Neural progenitor cell (in vitro differentiated cells): ENCODE measurements at regions not wholly inside any gene's neighbourhood (a gene's known extent, or its start where the extent isn't known, plus 50 kb on each side); places are given as distances from the start of the nearest gene placed in this dataset.

ENCODE experiments used
- DNase-seq: peaks from one replicate; pipeline ENCODE4 v3.0.0-alpha.2; 2016; ENCODE audit warnings: low spot score
- H2AFZ ChIP-seq: fragments of 200-600 bp; sonication (generic); replicated peaks from 2 replicates; pipeline ENCODE4 v1.6.1; 2016; ENCODE audit warnings: antibody characterized with exemption
- H3F3A ChIP-seq: fragments of 200-600 bp; sonication (generic); 2 replicates; pipeline ENCODE4 v1.6.1; 2016; ENCODE audit warnings: antibody characterized with exemption, low read depth
- H3K27ac ChIP-seq: fragments of 200-600 bp; sonication (generic); 2 replicates; pipeline ENCODE4 v1.5.1; 2016; ENCODE audit warnings: mild to moderate bottlenecking
- H3K27me3 ChIP-seq: fragments of 200-600 bp; sonication (generic); 2 replicates; pipeline ENCODE4 v1.6.1; 2016; ENCODE audit warnings: mild to moderate bottlenecking, moderate library complexity
- H3K36me3 ChIP-seq: fragments of 200-600 bp; sonication (generic); 2 replicates; pipeline ENCODE4 v1.5.1; 2016
- H3K4me1 ChIP-seq: fragments of 200-600 bp; sonication (generic); 2 replicates; pipeline ENCODE4 v1.6.1; 2016; ENCODE audit warnings: mixed run types
- H3K4me2 ChIP-seq: fragments of 200-600 bp; sonication (generic); 2 replicates; pipeline ENCODE4 v1.6.1; 2016
- H3K4me3 ChIP-seq: fragments of 200-600 bp; sonication (generic); 2 replicates; pipeline ENCODE4 v1.5.1; 2016
- H3K79me2 ChIP-seq: fragments of 200-600 bp; sonication (generic); 2 replicates; pipeline ENCODE4 v1.6.1; 2016; ENCODE audit warnings: low read depth
- H3K9ac ChIP-seq: fragments of 200-600 bp; sonication (generic); 2 replicates; pipeline ENCODE4 v1.6.1; 2016
- H3K9me3 ChIP-seq: fragments of 200-600 bp; sonication (generic); 2 replicates; pipeline ENCODE4 v1.5.1; 2016; ENCODE audit warnings: low read depth
- H4K20me1 ChIP-seq: fragments of 200-600 bp; sonication (generic); 2 replicates; pipeline ENCODE4 v1.6.1; 2016; ENCODE audit warnings: low read depth
- H3K27ac Mint-ChIP-seq: 3 replicates; pipeline ENCODE4 v1.8.0; 2021; ENCODE audit warnings: mixed read lengths
- H3K27me3 Mint-ChIP-seq: 2 replicates; pipeline ENCODE4 v1.8.0; 2022; ENCODE audit warnings: low read depth, mild to moderate bottlenecking, inconsistent platforms, moderate library complexity, mixed read lengths; ENCODE audit not compliant: insufficient read depth
- H3K36me3 Mint-ChIP-seq: 3 replicates; pipeline ENCODE4 v1.8.0; 2021; ENCODE audit warnings: mixed read lengths
- H3K4me1 Mint-ChIP-seq: 3 replicates; pipeline ENCODE4 v1.8.0; 2021; ENCODE audit warnings: mixed read lengths
- H3K4me3 Mint-ChIP-seq: 3 replicates; pipeline ENCODE4 v1.8.0; 2021; ENCODE audit warnings: mild to moderate bottlenecking, moderate library complexity, mixed read lengths
- H3K9me3 Mint-ChIP-seq: 3 replicates; pipeline ENCODE4 v1.8.0; 2020; ENCODE audit warnings: mixed read lengths
- CTCF ChIP-seq: fragments of 200-600 bp; sonication (generic); IDR thresholded peaks from 2 replicates; pipeline ENCODE4 v1.5.1; 2017; ENCODE audit warnings: antibody characterized with exemption, mild to moderate bottlenecking
- EZH2 ChIP-seq: fragments of 200-600 bp; sonication (generic); IDR thresholded peaks from 2 replicates; pipeline ENCODE4 v1.6.1; 2017; ENCODE audit warnings: antibody characterized with exemption, mild to moderate bottlenecking, moderate library complexity
- EZH2phosphoT487 ChIP-seq: fragments of 200-600 bp; sonication (generic); IDR thresholded peaks from 2 replicates; pipeline ENCODE4 v1.6.1; 2017; ENCODE audit warnings: antibody characterized with exemption

- TF ChIP-seq CTCF (no peak), EZH2phosphoT487 (no peak), EZH2 (no peak)
- peaks cover 6% of the 10 kb centered on the region for H3K4me1 Mint-ChIP-seq
- H3K27ac ChIP-seq = no peak overlapping the region
- H3K4me3 Mint-ChIP-seq = no peak overlapping the region
- H3K4me3 ChIP-seq = no peak overlapping the region
- H3K9me3 Mint-ChIP-seq = peaks cover 5% of the 10 kb centered on the region
- H3K36me3 ChIP-seq = no peaks in the 10 kb centered on the region
- H3K27ac Mint-ChIP-seq = no peak overlapping the region
- H3K9me3 ChIP-seq = no peaks in the 10 kb centered on the region
- H3K4me2 ChIP-seq = no peak overlapping the region
- H3K27me3 Mint-ChIP-seq = no peaks in the 10 kb centered on the region
- H3K36me3 Mint-ChIP-seq = peaks cover 1% of the 10 kb centered on the region
- H2AFZ ChIP-seq = no peak overlapping the region
- H3F3A ChIP-seq = no peaks in the 10 kb centered on the region
- H4K20me1 ChIP-seq = no peaks in the 10 kb centered on the region
- no peak for DNase-seq
- peaks cover 8% of the 10 kb centered on the region for H3K4me1 ChIP-seq
- no peak overlapping the region for H3K9ac ChIP-seq
- no peaks in the 10 kb centered on the region for H3K27me3 ChIP-seq
- no peaks in the 10 kb centered on the region for H3K79me2 ChIP-seq
Measured at GRCh38 chr5:39843767-39844166, 419.0 kb upstream of the DAB2 start.

GRCh38 chr5:39835371-39835770 is 410.6 kb upstream of the DAB2 start:
- Histone ChIP-seq H3K27ac (no peak overlapping the region), H4K20me1 (no peaks in the 10 kb centered on the region), H3K79me2 (no peaks in the 10 kb centered on the region), H3K4me2 (no peak overlapping the region), H3K4me1 (no peaks in the 10 kb centered on the region), H3K27me3 (no peaks in the 10 kb centered on the region), H3K9ac (no peak overlapping the region), H2AFZ (no peak overlapping the region), H3F3A (no peaks in the 10 kb centered on the region), H3K36me3 (no peaks in the 10 kb centered on the region), H3K9me3 (no peaks in the 10 kb centered on the region), H3K4me3 (no peak overlapping the region)
- H3K36me3 Mint-ChIP-seq = peaks cover 2% of the 10 kb centered on the region
- H3K27ac Mint-ChIP-seq = no peak overlapping the region
- no peak overlapping the region for H3K4me3 Mint-ChIP-seq
- TF ChIP-seq CTCF (no peak), EZH2phosphoT487 (no peak), EZH2 (no peak)
- DNase-seq = no peak
- peaks cover 8% of the 10 kb centered on the region for H3K9me3 Mint-ChIP-seq
- no peaks in the 10 kb centered on the region for H3K4me1 Mint-ChIP-seq
- no peaks in the 10 kb centered on the region for H3K27me3 Mint-ChIP-seq

GRCh38 chr5:39829441-39829840 is 404.7 kb upstream of the DAB2 start:
- Mint-ChIP-seq H3K36me3 (no peaks in the 10 kb centered on the region), H3K9me3 (no peaks in the 10 kb centered on the region), H3K4me3 (no peak overlapping the region), H3K27ac (no peak overlapping the region), H3K27me3 (no peaks in the 10 kb centered on the region), H3K4me1 (no peaks in the 10 kb centered on the region)
- H3F3A ChIP-seq = no peaks in the 10 kb centered on the region
- H3K36me3 ChIP-seq = no peaks in the 10 kb centered on the region
- TF ChIP-seq EZH2phosphoT487 (no peak), EZH2 (no peak), CTCF (no peak)
- no peaks in the 10 kb centered on the region for H3K27me3 ChIP-seq
- no peak for DNase-seq
- no peaks in the 10 kb centered on the region for H4K20me1 ChIP-seq
- H3K4me3 ChIP-seq = no peak overlapping the region
- H3K79me2 ChIP-seq = no peaks in the 10 kb centered on the region
- no peak overlapping the region for H3K4me2 ChIP-seq
- no peaks in the 10 kb centered on the region for H3K9me3 ChIP-seq
- H2AFZ ChIP-seq = no peak overlapping the region
- no peaks in the 10 kb centered on the region for H3K4me1 ChIP-seq
- no peak overlapping the region for H3K27ac ChIP-seq
- no peak overlapping the region for H3K9ac ChIP-seq

GRCh38 chr5:39826051-39826450 is 401.3 kb upstream of the DAB2 start:
- Mint-ChIP-seq H3K9me3 (no peaks in the 10 kb centered on the region), H3K27ac (no peak overlapping the region), H3K27me3 (no peaks in the 10 kb centered on the region), H3K4me1 (no peaks in the 10 kb centered on the region), H3K4me3 (no peak overlapping the region), H3K36me3 (no peaks in the 10 kb centered on the region)
- no peak overlapping the region for H2AFZ ChIP-seq
- no peak overlapping the region for H3K27ac ChIP-seq
- H3K4me3 ChIP-seq = no peak overlapping the region
- no peaks in the 10 kb centered on the region for H3K4me1 ChIP-seq
- H3K79me2 ChIP-seq = no peaks in the 10 kb centered on the region
- no peaks in the 10 kb centered on the region for H3K27me3 ChIP-seq
- TF ChIP-seq EZH2 (no peak), EZH2phosphoT487 (no peak), CTCF (no peak)
- H3F3A ChIP-seq = no peaks in the 10 kb centered on the region
- no peak for DNase-seq
- H3K36me3 ChIP-seq = no peaks in the 10 kb centered on the region
- H3K4me2 ChIP-seq = no peak overlapping the region
- no peak overlapping the region for H3K9ac ChIP-seq
- H4K20me1 ChIP-seq = no peaks in the 10 kb centered on the region
- H3K9me3 ChIP-seq = no peaks in the 10 kb centered on the region
